GM19324 (cell line): ENCODE measurements at regions not wholly inside any gene's neighbourhood (a gene's known extent, or its start where the extent isn't known, plus 50 kb on each side); places are given as distances from the start of the nearest gene placed in this dataset.
"Not testable (repeated sequence)": the region's sequence is repeated elsewhere in the genome, so short reads cannot be mapped to it uniquely, and the experiment has no call there.

Source experiments
- ATAC-seq: cut with Tn5 transposase; IDR thresholded peaks from one replicate; pipeline ENCODE4 v1.9.1; 2021; ENCODE audit warnings: mild to moderate bottlenecking, moderate library complexity; ENCODE audit not compliant: unreplicated experiment, low FRiP score

DNA sequence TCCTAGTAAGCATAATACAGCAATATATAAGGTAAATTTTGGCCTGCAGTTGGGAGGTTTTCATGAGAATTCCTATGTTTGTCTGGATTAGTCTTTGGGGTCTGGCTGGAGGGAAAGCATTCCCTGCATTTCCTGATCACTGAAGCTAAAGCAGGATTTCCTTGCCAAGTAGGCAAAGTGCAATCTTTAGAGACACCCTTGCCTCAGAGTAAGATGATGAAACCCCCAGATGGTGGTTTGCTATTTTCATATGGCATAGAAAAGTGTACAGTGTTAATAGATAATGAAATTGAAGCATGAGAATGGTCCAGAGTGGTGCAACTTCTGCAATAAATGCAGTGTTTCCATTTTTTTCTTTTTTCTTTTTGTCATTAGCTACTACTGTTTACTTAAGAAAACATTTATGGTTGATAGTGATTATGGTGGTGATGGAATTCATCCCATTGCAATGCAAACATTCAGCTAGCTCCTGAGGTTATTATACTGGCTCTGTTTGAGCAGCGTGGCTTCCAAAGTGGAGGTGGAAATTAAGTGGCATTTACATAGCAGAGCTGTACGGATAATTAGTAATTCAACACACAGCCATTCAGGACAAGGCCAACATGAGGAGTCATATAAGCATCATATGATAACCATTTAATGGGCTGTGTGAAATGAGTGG, 276.3 kb downstream of the DUSP6 start:
- no peak for ATAC-seq

DNA sequence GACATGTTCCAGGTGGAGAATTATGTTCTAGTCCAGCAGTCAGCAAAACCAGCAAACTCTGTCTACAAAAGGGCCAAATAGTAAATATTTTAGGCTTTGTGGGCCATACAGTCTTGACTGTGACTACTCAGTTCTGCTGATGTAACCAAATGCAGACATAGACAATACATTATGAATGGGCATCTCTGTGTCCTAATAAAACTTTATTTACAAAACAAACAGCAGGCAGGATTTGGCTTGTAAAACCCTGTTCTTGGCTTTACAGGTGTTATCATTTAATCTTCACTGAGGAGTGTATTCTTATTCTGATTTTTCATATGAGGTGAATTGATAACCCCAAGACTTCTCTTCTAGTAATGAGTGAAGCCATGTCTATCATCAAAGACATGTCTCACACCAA, 278.6 kb downstream of the DUSP6 start:
- ATAC-seq: no peak

GRCh38 chr12:89073027-89073398, 279.3 kb downstream of the DUSP6 start:
- no peak for ATAC-seq

GRCh38 chr12:89072294-89073026, 279.8 kb downstream of the DUSP6 start:
- no peak for ATAC-seq

DNA sequence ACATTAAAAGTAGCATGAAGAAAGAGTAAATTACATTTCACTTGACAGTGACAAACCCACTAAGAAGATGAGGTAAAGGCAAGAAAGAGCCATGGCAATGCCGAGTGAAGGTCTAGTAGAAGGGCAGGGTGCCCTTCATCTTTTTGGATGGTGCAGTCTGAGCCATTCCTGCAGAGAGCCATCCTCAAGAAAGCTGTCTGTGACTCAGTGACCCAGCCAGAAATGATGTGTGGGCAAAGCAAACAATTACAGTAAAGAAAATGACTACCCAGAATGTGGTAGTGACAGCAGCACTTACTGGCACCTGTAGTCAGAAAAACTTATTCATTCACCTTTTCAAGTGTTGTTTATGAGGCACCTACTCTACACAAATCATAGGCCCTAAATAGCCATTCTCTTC, 281.7 kb downstream of the DUSP6 start:
- no peak for ATAC-seq

- no peak for ATAC-seq
Measured at GRCh38 chr12:89069431-89069830, 282.9 kb downstream of the DUSP6 start.

- ATAC-seq: no peak
Measured at GRCh38 chr12:89067421-89068187, 284.7 kb downstream of the DUSP6 start.

GRCh38 chr12:89064780-89065179, 287.5 kb downstream of the DUSP6 start:
- no peak for ATAC-seq

- ATAC-seq: no peak
Measured at GRCh38 chr12:89064151-89064550, 288.1 kb downstream of the DUSP6 start.

DNA sequence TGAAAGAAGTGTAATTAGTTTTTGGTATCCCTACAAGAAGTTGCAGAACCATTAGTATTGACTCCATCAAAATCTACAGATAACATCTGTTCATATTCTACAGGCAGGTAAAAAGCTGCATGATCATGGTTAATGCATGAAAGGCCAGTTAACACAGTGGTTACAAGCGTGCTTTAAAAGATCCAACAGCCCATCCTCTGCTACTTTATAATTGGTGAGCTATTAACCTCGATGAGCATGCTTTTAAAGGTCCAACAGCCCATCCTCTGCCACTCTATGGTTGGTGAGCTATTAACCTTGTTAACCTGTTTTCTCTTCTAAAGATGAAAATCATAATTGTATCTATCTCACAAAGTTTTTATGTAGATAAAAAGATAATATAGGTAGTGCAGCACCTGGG, 289.3 kb downstream of the DUSP6 start:
- peak; percentile 52 for ATAC-seq

DNA sequence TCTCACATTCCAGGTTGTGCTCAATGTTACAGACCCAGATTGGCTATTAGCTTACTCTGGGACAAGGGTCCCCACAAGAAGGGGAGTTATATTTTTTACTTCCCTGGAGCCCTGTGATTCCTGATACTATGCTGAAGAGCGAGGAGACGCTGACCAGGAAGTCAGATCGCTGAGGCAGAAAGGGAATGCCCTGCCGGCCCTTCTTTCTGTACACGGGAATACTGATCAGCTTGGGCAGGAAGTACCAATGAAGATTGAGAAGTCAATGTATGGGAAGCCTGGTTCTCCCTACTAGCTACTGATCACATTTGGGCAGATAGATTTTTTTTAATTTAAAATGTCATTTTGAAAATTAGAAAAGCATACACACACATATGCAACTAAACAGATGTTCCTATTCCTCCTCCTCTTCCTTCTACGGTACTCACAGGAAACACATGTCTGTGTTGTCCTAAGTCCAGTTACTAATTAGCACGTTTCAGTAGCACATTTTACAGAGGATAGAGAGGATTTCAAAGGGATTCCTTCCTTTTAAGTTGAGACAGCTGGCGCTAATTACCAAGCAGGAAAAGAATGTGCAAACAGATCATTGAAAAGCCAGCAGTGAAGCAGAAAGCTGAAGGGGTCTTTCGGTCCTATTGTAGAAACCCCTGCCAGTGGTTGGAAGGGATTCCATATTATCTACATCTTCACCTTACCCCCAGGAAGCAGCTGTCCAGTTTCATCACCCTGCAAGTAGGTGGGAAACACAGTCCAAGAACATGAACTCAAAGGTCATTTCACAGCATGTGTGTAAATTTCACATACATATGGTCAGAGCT, 292.4 kb downstream of the DUSP6 start:
- ATAC-seq: no peak

GRCh38 chr12:89059056-89059455, 293.2 kb downstream of the DUSP6 start:
- ATAC-seq: no peak

DNA sequence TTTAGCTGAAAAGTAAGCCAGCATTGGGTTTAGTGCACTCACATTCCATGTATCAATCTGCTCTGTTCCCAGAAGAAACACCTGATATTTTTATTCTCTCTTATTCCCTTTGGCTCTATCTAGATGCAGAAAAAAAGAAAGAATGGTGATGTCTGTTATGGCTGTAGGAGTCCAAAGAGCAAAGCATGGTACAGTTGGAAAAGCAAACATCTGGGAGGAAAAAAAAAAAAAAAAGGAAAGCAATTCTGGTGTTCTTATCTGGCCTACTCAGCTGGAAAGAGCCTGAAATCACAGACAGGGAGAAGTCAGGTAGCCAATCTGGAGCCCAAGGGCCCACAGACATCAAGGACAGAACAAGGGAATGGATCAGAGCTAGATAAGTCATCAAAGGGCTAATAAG, 293.9 kb downstream of the DUSP6 start:
- no peak for ATAC-seq

DNA sequence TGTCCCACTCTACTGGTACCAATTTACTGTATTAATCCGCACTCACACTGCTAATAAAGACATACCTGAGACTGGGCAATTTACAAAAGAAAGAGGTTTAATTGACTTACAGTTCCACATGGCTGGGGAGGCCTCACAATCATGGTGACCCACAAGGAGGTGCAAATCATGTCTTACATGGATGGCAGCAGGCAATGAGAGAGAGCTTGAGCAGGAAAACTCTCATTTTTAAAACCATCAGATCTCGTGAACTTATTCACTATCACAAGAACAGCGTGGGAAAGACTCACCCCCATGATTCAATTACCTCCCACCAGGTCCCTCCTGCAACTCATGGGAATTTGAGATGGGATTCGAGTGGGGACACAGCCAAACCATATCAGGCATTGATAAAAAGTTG, 298.5 kb downstream of the DUSP6 start:
- ATAC-seq: not testable (repeated sequence)

DNA sequence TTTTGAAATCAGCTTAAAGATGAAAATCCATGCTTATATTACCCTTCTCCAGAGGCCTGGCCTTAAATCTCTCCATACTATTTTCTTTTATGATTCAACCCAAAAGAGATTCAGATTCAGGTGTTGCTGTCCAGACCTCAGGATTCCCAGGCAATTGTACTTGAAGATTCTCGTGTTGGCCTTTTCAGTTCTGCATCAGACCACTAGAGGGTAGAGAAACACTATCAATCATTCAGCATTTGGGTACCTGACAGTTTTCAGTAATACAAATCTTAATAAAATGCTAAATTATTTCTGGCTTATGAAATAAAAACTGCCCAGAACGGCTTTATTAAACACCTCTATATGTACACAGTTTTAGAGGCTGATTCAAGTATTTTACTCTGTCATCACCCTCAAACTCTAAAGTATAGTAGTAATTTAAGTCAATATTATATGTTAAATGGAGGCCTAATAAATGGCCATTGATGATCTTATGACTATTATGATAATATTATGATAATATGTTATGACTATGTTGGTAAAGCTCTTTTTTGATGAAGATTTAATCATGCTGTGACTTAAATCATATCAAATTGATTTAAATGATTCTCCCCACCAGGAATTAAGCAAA, 301.1 kb downstream of the DUSP6 start:
- ATAC-seq: no peak

DNA sequence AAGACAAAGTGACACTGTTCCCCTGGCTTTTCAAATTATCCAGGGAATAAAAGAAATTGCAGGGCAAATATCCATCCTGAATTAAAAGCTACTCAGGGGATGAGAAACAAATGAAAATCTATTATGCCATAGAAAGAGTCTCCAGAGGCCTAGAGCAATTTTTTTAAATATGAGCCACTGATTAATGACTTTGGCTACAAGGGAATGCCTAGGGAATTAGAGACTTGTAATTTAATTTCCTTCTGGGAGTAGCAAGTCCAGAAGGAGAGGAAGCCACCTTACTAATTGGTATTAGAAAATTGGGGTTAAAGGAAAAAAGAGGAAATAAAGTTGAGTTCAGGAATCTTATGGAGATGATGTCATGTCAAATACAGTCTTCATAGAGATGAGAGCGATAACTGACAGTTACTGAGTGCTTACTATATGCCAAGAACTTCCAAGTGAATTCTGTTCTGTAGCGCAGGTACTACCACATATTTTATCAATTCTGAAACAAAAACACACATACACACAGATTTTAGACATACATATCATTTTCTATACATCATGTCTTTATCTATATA, 304.4 kb downstream of the DUSP6 start:
- no peak for ATAC-seq

- ATAC-seq: no peak
Measured at GRCh38 chr12:89041078-89041477, 311.2 kb downstream of the DUSP6 start.

DNA sequence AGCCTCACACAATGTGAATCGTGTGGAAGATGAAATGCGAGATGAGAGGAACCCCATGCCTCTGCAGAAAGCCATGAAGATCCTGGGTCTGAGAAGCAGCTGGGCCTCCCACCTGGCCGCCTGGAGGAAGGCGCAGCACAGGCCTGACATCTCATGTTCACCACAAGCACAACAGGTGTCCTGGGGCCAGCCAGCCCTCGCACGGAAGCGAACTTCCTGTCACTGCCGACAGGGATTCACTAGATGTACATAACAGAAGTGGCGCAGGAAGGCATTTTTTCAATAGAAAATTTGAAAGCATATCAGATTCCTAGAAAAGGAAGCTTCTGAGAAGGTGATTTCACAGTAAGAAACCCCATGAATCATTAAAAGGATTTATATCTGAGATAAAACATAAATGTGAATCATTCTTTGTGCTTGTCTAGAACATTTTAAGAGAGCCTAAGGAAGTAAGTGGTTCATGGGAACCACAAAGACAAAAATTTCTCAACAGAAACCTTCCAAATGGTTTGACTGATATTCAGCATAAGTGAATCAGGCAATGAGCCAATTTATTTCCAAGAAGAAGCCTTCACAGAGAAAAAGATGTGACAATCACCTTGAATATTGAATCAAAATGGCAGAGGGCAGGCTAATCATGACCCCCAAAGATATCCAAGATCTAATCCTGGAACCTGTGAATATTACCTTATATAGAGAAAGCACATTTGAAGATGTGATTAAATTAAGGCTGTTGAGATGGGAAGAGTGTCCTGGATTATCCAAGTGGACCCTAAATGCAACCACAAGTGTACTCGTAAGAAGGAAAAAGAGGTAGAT, 311.9 kb downstream of the DUSP6 start:
- ATAC-seq: peak; percentile 100

DNA sequence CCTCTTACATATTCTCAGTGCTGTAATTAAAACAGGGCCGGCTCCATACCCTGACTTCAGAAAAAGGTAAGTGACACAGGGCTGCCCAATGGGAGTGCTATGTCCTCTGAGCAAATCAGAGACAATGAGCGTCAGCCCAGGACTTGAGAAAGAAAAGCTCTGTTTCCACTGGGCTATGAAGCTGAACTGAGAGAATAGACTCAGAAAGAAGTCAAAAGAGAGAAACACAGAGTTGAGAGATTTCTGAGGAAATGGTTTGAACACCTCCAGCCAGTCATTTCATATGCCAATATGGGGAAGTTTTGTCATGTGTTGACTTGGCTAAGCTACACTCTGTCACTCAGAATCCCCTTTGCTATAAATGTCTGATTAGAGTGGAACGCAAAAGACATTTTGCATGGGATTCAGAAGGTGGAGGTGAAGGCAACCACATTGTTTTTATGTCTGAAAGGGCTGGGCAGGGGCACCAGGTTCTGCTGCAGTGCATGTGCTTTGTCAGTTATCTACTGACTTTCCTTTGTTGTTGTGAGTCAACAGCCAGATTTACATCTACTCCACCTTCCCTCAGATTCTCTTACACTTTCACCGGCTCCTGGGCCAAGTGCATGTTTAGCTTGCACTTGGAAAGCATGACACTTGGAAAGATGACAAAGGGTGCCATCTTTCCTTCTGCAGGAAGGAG, 313.3 kb downstream of the DUSP6 start:
- ATAC-seq: no peak
